HG02763 (cell line): ENCODE measurements at regions not wholly inside any gene's neighbourhood (a gene's known extent, or its start where the extent isn't known, plus 50 kb on each side); places are given as distances from the start of the nearest gene placed in this dataset.

Experiments
- ATAC-seq: cut with Tn5 transposase; IDR thresholded peaks from one replicate; pipeline ENCODE4 v1.9.1; 2021; ENCODE audit warnings: mild to moderate bottlenecking, moderate library complexity; ENCODE audit not compliant: unreplicated experiment

GRCh38 chr5:53825016-53825415 is 264.6 kb downstream of the NDUFS4 start:
- no peak for ATAC-seq

- ATAC-seq, result no peak
Measured at GRCh38 chr5:53825926-53826325, 265.5 kb downstream of the NDUFS4 start.

GRCh38 chr5:53826504-53826903 is 266.1 kb downstream of the NDUFS4 start:
- ATAC-seq, result no peak

GRCh38 chr5:53827211-53827651 is 266.8 kb downstream of the NDUFS4 start:
- no peak for ATAC-seq

- ATAC-seq, result no peak
Measured at GRCh38 chr5:53831496-53831895, 271.1 kb downstream of the NDUFS4 start.
